Prostate gland (tissue), 2 donors: ENCODE measurements at regions not wholly inside any gene's neighbourhood (a gene's known extent, or its start where the extent isn't known, plus 50 kb on each side); places are given as distances from the start of the nearest gene placed in this dataset.

ENCODE experiments used
- CTCF ChIP-seq, 4 experiments: fragments of 200-600 bp in 2 of 4; fragments of 450-650 bp in 2 of 4; sonication (generic) in 2 of 4; IDR thresholded peaks; 1 replicate in 3 of 4; 2 replicates in 1 of 4; pipeline ENCODE4 v1.5.1; 2016 to 2019; ENCODE audit warnings: antibody characterized with exemption in 4 of 4, mild to moderate bottlenecking in 2 of 4, moderate library complexity in 2 of 4
- POLR2A ChIP-seq: fragments of 450-650 bp; IDR thresholded peaks from one replicate; pipeline ENCODE4 v1.6.1; 2016; ENCODE audit warnings: antibody characterized with exemption, mild to moderate bottlenecking

- TF ChIP-seq CTCF (IDR thresholded peaks at IDR 0.05): no peak
- no peak for TF ChIP-seq POLR2A
Measured at GRCh38 chr3:13263770-13264467, 156.2 kb downstream of the NUP210 start.
